Suprapubic skin (tissue), 3 donors: ENCODE measurements at regions not wholly inside any gene's neighbourhood (a gene's known extent, or its start where the extent isn't known, plus 50 kb on each side); places are given as distances from the start of the nearest gene placed in this dataset.

Experiments
- POLR2A ChIP-seq, 2 donors: fragments of 450-650 bp; IDR thresholded peaks; one replicate each; pipeline ENCODE4 v1.6.1; 2017; ENCODE audit warnings: antibody characterized with exemption in 2 of 2, mild to moderate bottlenecking in 2 of 2, moderate library complexity in 2 of 2
- TF ChIP-seq, protein P1 (sequence below), 2 donors: fragments of 200-600 bp in 1 of 2; fragments of 450-650 bp in 1 of 2; sonication (generic) in 1 of 2; IDR thresholded peaks; one replicate each; pipeline ENCODE4 v1.5.1; 2016 to 2019; ENCODE audit warnings: antibody characterized with exemption in 2 of 2, mild to moderate bottlenecking in 1 of 2, moderate library complexity in 1 of 2

DNA sequence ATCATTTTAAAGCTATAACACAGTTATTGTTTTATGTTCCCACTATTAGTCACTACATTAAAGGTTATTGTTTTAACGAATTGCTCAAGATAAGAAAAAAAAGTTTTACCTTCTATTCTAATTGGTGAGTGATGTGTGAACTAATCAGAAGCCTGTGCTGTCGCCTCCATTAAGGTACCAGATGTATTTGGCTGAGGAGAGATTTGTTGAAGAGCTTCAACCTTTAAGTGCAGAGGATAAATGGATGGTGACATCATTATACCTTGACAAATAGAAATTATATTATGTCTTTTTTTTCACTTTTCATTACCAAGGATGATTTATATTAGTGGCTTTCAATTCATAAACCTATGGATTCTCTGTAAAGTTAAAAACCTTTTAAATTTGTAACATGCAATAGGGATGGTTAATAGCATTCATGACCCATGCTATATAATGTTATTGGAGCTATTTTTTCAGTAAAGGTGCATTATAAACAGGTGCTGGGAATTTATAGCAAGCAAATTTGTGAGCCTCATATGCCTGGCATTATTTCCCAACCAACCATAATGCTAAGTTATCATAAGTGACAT lies 97.0 kb upstream of the NPVF start:
- TF ChIP-seq, protein P1, sequence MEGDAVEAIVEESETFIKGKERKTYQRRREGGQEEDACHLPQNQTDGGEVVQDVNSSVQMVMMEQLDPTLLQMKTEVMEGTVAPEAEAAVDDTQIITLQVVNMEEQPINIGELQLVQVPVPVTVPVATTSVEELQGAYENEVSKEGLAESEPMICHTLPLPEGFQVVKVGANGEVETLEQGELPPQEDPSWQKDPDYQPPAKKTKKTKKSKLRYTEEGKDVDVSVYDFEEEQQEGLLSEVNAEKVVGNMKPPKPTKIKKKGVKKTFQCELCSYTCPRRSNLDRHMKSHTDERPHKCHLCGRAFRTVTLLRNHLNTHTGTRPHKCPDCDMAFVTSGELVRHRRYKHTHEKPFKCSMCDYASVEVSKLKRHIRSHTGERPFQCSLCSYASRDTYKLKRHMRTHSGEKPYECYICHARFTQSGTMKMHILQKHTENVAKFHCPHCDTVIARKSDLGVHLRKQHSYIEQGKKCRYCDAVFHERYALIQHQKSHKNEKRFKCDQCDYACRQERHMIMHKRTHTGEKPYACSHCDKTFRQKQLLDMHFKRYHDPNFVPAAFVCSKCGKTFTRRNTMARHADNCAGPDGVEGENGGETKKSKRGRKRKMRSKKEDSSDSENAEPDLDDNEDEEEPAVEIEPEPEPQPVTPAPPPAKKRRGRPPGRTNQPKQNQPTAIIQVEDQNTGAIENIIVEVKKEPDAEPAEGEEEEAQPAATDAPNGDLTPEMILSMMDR (IDR thresholded peaks at IDR 0.05), result no peak
- TF ChIP-seq POLR2A (IDR thresholded peaks at IDR 0.05), result no peak
